ENCODE measurements at regions not wholly inside any gene's neighbourhood (a gene's known extent, or its start where the extent isn't known, plus 50 kb on each side); places are given as distances from the start of the nearest gene placed in this dataset.

GRCh38 chr1:230011333-230012092 is 55.5 kb upstream of the GALNT2 start:
- Mint-ChIP-seq H3K4me1 (ENCODE audit: unreplicated experiment) (peaks cover 4% of the 10 kb centered on the region), H3K4me3 (ENCODE audit: unreplicated experiment) (no peak overlapping the region), H3K36me3 (ENCODE audit: low read depth, unreplicated experiment) (no peaks in the 10 kb centered on the region), H3K27me3 (ENCODE audit: unreplicated experiment) (peaks cover 6% of the 10 kb centered on the region), H3K9me3 (ENCODE audit: unreplicated experiment) (no peaks in the 10 kb centered on the region), H3K27ac (ENCODE audit: unreplicated experiment) (no peak overlapping the region)
- no peak for TF ChIP-seq CTCF (IDR thresholded peaks at IDR 0.05; ENCODE audit: unreplicated experiment)
- no peak for DNase-seq (ENCODE audit: low spot score)

DNA sequence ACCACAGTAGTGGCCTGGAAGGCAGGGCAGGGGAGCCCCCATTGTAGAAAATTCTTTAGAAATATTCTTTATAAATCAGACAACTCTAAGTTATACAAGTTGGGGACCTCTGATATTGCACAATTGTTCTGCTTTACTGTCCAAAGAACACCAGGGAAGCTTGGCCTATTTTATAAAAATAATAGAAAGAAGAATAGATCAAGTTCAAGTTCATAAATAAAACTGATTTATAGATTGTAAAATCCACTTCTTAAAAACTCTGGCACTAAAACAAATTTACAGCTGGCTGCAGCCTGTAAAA is 55.0 kb upstream of the GALNT2 start:
- peaks cover 4% of the 10 kb centered on the region for H3K4me1 Mint-ChIP-seq (ENCODE audit: unreplicated experiment)
- H3K4me3 Mint-ChIP-seq (ENCODE audit: unreplicated experiment) = no peak overlapping the region
- H3K27ac Mint-ChIP-seq (ENCODE audit: unreplicated experiment) = no peak overlapping the region
- no peaks in the 10 kb centered on the region for H3K36me3 Mint-ChIP-seq (ENCODE audit: low read depth, unreplicated experiment)
- no peak for DNase-seq (ENCODE audit: low spot score)
- TF ChIP-seq CTCF (IDR thresholded peaks at IDR 0.05; ENCODE audit: unreplicated experiment) = no peak
- peaks cover 2% of the 10 kb centered on the region for H3K27me3 Mint-ChIP-seq (ENCODE audit: unreplicated experiment)
- no peaks in the 10 kb centered on the region for H3K9me3 Mint-ChIP-seq (ENCODE audit: unreplicated experiment)

GRCh38 chr1:230012741-230013140 is 54.3 kb upstream of the GALNT2 start:
- H3K9me3 Mint-ChIP-seq (ENCODE audit: unreplicated experiment) = no peaks in the 10 kb centered on the region
- DNase-seq (ENCODE audit: low spot score) = no peak

GRCh38 chr1:230016159-230016558 is 50.9 kb upstream of the GALNT2 start:
- TF ChIP-seq CTCF (IDR thresholded peaks at IDR 0.05; ENCODE audit: unreplicated experiment) = no peak
- Mint-ChIP-seq H3K4me1 (ENCODE audit: unreplicated experiment) (peaks cover 10% of the 10 kb centered on the region), H3K4me3 (ENCODE audit: unreplicated experiment) (no peak overlapping the region), H3K36me3 (ENCODE audit: low read depth, unreplicated experiment) (no peaks in the 10 kb centered on the region), H3K27me3 (ENCODE audit: unreplicated experiment) (no peaks in the 10 kb centered on the region), H3K27ac (ENCODE audit: unreplicated experiment) (no peak overlapping the region), H3K9me3 (ENCODE audit: unreplicated experiment) (no peaks in the 10 kb centered on the region)
- DNase-seq (ENCODE audit: low spot score) = no peak

More at GRCh38 chr1:230012741-230013140, 54.3 kb upstream of the GALNT2 start:
- H3K4me1 Mint-ChIP-seq (ENCODE audit: unreplicated experiment) = peaks cover 4% of the 10 kb centered on the region
- H3K27me3 Mint-ChIP-seq (ENCODE audit: unreplicated experiment) = peaks cover 2% of the 10 kb centered on the region
- no peak overlapping the region for H3K4me3 Mint-ChIP-seq (ENCODE audit: unreplicated experiment)
- H3K36me3 Mint-ChIP-seq (ENCODE audit: low read depth, unreplicated experiment) = no peaks in the 10 kb centered on the region
- H3K27ac Mint-ChIP-seq (ENCODE audit: unreplicated experiment) = no peak overlapping the region
- no peak for TF ChIP-seq CTCF (IDR thresholded peaks at IDR 0.05; ENCODE audit: unreplicated experiment)
